HCT116 (cell line): ENCODE measurements at regions not wholly inside any gene's neighbourhood (a gene's known extent, or its start where the extent isn't known, plus 50 kb on each side); places are given as distances from the start of the nearest gene placed in this dataset.

Experiments used
- ATAC-seq: fragments of 200-7000 bp; cut with Tn5 transposase; 2 replicates; pipeline ENCODE4 v1.9.1; 2020; ENCODE audit warnings: mild to moderate bottlenecking, moderate library complexity
- BruUV-seq: library from RNA; stranded (reverse); fragments of 400-500 nt; replicated peaks from 2 replicates; lab custom pipeline; 2021; lab: Mats Ljungman, UMichigan
- CTCF ChIA-PET: fragments of 300-600 bp; sonication (Branson Sonifier 250); formaldehyde crosslinking; loops from one replicate; lab custom pipeline; 2021; ENCODE audit warnings: antibody characterized with exemption; lab: Charles Lee
- POLR2A ChIA-PET: fragments of 300-600, 350-600 bp; sonication (Branson Sonifier 250); formaldehyde crosslinking; loops from one replicate; lab custom pipeline; 2021; ENCODE audit warnings: antibody characterized with exemption; lab: Charles Lee
- RAD21 ChIA-PET, 2 experiments: fragments of 300-600 bp; sonication (Branson Sonifier 250); formaldehyde crosslinking; loops; one replicate each; lab custom pipeline; 2023; ENCODE audit warnings: low total read pairs in 2 of 2; ENCODE audit not compliant: uncharacterized antibody in 2 of 2, unreplicated experiment in 2 of 2, low non-redundant PET in 1 of 2; lab: Charles Lee
- DNase-seq: peaks from one replicate; pipeline ENCODE4 v3.0.0-alpha.2; 2010; ENCODE audit warnings: low read depth, low spot score
- H2AFZ ChIP-seq: fragments of 200-600 bp; shearing (Covaris generic), sonication (generic); 2 replicates; pipeline ENCODE4 v1.6.1; 2017; ENCODE audit warnings: low read depth, mixed run types, mixed read lengths, antibody characterized with exemption, low read length; ENCODE audit not compliant: poor library complexity, severe bottlenecking
- H3K27ac ChIP-seq: 2 replicates; pipeline ENCODE4 v1.5.1; 2012; ENCODE audit warnings: low read depth, low read length
- H3K27me3 ChIP-seq: fragments of 200-600 bp; sonication (generic); 2 replicates; pipeline ENCODE4 v1.6.1; 2016; ENCODE audit warnings: mixed run types, low read length, mixed read lengths; ENCODE audit not compliant: insufficient read depth
- H3K36me3 ChIP-seq, 2 experiments: fragments of 200-500 bp in 1 of 2; fragments of 200-600 bp in 1 of 2; sonication (Bioruptor generic) in 1 of 2; sonication (generic) in 1 of 2; 2 replicates each; pipeline versions ENCODE4 v1.5.1 to v1.6.1; 2014 to 2016; ENCODE audit warnings: low read length in 2 of 2, inconsistent platforms in 1 of 2, mixed read lengths in 1 of 2, mixed run types in 1 of 2; ENCODE audit not compliant: insufficient read depth in 2 of 2, control insufficient read depth in 1 of 2
- H3K4me1 ChIP-seq, 2 experiments: fragments of 200-600 bp in 1 of 2; sonication (generic) in 1 of 2; 2 replicates each; pipeline versions ENCODE4 v1.5.1 to v1.6.1; 2012 to 2017; ENCODE audit warnings: low read length in 2 of 2, inconsistent platforms in 1 of 2, mild to moderate bottlenecking in 1 of 2, mixed read lengths in 1 of 2, mixed run types in 1 of 2, moderate library complexity in 1 of 2; ENCODE audit not compliant: insufficient read depth in 2 of 2, control insufficient read depth in 1 of 2
- H3K4me2 ChIP-seq: fragments of 200-600 bp; sonication (generic); 2 replicates; pipeline ENCODE4 v1.6.1; 2017; ENCODE audit warnings: mixed run types, low read length, mixed read lengths
- H3K4me3 ChIP-seq, 2 experiments: fragments of 200-600 bp in 1 of 2; sonication (generic) in 1 of 2; replicated peaks in 1 of 2; 2 replicates each; pipeline ENCODE4 v1.5.1; 2011 to 2016; ENCODE audit warnings: low read length in 2 of 2, control low read depth in 1 of 2, low read depth in 1 of 2, mild to moderate bottlenecking in 1 of 2, mixed read lengths in 1 of 2, mixed run types in 1 of 2
- H3K79me2 ChIP-seq: fragments of 200-600 bp; sonication (generic); 2 replicates; pipeline ENCODE4 v1.6.1; 2017; ENCODE audit warnings: mild to moderate bottlenecking, mixed run types, low read length, moderate library complexity, mixed read lengths; ENCODE audit not compliant: insufficient read depth
- H3K9ac ChIP-seq: fragments of 200-600 bp; sonication (generic); 2 replicates; pipeline ENCODE4 v1.6.1; 2016; ENCODE audit warnings: low read length, mixed read lengths
- H3K9me2 ChIP-seq: fragments of 200-600 bp; sonication (generic), shearing (Covaris generic); 2 replicates; pipeline ENCODE4 v1.6.1; 2017; ENCODE audit warnings: mixed run types, mild to moderate bottlenecking, moderate library complexity; ENCODE audit not compliant: insufficient read depth
- H3K9me3 ChIP-seq, 2 experiments: fragments of 200-500 bp in 1 of 2; fragments of 200-600 bp in 1 of 2; sonication (Bioruptor generic) in 1 of 2; sonication (generic) in 1 of 2; 2 replicates each; pipeline ENCODE4 v1.6.1; 2014 to 2017; ENCODE audit warnings: low read length in 2 of 2, mixed read lengths in 2 of 2, inconsistent platforms in 1 of 2, low read depth in 1 of 2, mild to moderate bottlenecking in 1 of 2, mixed run types in 1 of 2, moderate library complexity in 1 of 2; ENCODE audit not compliant: control insufficient read depth in 1 of 2, insufficient read depth in 1 of 2
- H4K20me1 ChIP-seq: fragments of 200-600 bp; sonication (generic), shearing (Covaris generic); 2 replicates; pipeline ENCODE4 v1.6.1; 2017; ENCODE audit warnings: mixed run types, mild to moderate bottlenecking, moderate library complexity; ENCODE audit not compliant: insufficient read depth
- CBX3 ChIP-seq: IDR thresholded peaks from 2 replicates; pipeline ENCODE4 v1.6.1; 2012; ENCODE audit warnings: low read depth
- CEBPB ChIP-seq: IDR thresholded peaks from 2 replicates; pipeline ENCODE4 v1.6.1; 2012; ENCODE audit warnings: low read depth
- CTCF ChIP-seq, 3 experiments: fragments of 200-600 bp in 1 of 3; sonication (generic) in 1 of 3; IDR thresholded peaks in 2 of 3; conservative IDR thresholded peaks in 1 of 3; 2 replicates each; pipeline ENCODE4 v1.5.1; 2012 to 2017; ENCODE audit warnings: low read depth in 2 of 3, low read length in 2 of 3, antibody characterized with exemption in 1 of 3, borderline replicate concordance in 1 of 3, control low read depth in 1 of 3, mild to moderate bottlenecking in 1 of 3, mixed read lengths in 1 of 3, mixed run types in 1 of 3, moderate library complexity in 1 of 3; ENCODE audit not compliant: insufficient read depth in 1 of 3
- EGR1 ChIP-seq: IDR thresholded peaks from 2 replicates; pipeline ENCODE4 v1.6.1; 2012; ENCODE audit warnings: low read depth
- ELF1 ChIP-seq: IDR thresholded peaks from 2 replicates; pipeline ENCODE4 v1.6.1; 2012; ENCODE audit warnings: low read depth, borderline replicate concordance
- EZH2 ChIP-seq: fragments of 200-600 bp; sonication (generic); IDR thresholded peaks from 2 replicates; pipeline ENCODE4 v1.6.1; 2017; ENCODE audit warnings: antibody characterized with exemption, mixed run types
- EZH2phosphoT487 ChIP-seq: fragments of 200-600 bp; IDR thresholded peaks from 2 replicates; pipeline ENCODE4 v1.6.1; 2018; ENCODE audit warnings: antibody characterized with exemption, borderline replicate concordance
- FOSL1 ChIP-seq: IDR thresholded peaks from 2 replicates; pipeline ENCODE4 v1.6.1; 2012; ENCODE audit warnings: low read depth
- JUND ChIP-seq: IDR thresholded peaks from 2 replicates; pipeline ENCODE4 v1.6.1; 2012
- MAX ChIP-seq: IDR thresholded peaks from 2 replicates; pipeline ENCODE4 v1.6.1; 2012
- POLR2A ChIP-seq: IDR thresholded peaks from 2 replicates; pipeline ENCODE4 v1.7.0; 2011; ENCODE audit warnings: borderline replicate concordance; ENCODE audit not compliant: insufficient read depth, insufficient read length; ENCODE audit errors: extremely low read depth
- POLR2AphosphoS5 ChIP-seq: IDR thresholded peaks from 2 replicates; pipeline ENCODE4 v1.6.1; 2011; ENCODE audit warnings: mild to moderate bottlenecking, low read depth, low read length, moderate library complexity
- REST ChIP-seq: IDR thresholded peaks from 2 replicates; pipeline ENCODE4 v1.6.1; 2012; ENCODE audit warnings: low read depth
- SP1 ChIP-seq: IDR thresholded peaks from 2 replicates; pipeline ENCODE4 v1.6.1; 2012; ENCODE audit warnings: low read depth
- SRF ChIP-seq: IDR thresholded peaks from 2 replicates; pipeline ENCODE4 v1.6.1; 2012; ENCODE audit warnings: low read depth
- TCF7L2 ChIP-seq: IDR thresholded peaks from 2 replicates; pipeline ENCODE4 v1.7.0; 2011; ENCODE audit warnings: borderline replicate concordance, inconsistent platforms; ENCODE audit not compliant: insufficient read depth, insufficient read length; ENCODE audit errors: extremely low read depth
- YY1 ChIP-seq: IDR thresholded peaks from 2 replicates; pipeline ENCODE4 v1.6.1; 2011; ENCODE audit warnings: low read length, low read depth, moderate library complexity, mild to moderate bottlenecking; ENCODE audit not compliant: insufficient replicate concordance; ENCODE audit errors: extremely low read depth
- ZBTB33 ChIP-seq: IDR thresholded peaks from 2 replicates; pipeline ENCODE4 v1.6.1; 2011; ENCODE audit warnings: mild to moderate bottlenecking, low read length, moderate library complexity; ENCODE audit not compliant: insufficient replicate concordance; ENCODE audit errors: extremely low read depth
- ZNF274 ChIP-seq: fragments of 200-500 bp; sonication (Bioruptor generic); IDR thresholded peaks from 2 replicates; pipeline ENCODE4 v1.6.1; 2014; ENCODE audit warnings: mild to moderate bottlenecking, low read depth, low read length, inconsistent platforms
- intact Hi-C: fragments of 100-400 bp; cut with micrococcal nuclease; formaldehyde crosslinking; loops from 2 replicates; pipeline ENCODE4 v1.10.0; 2022

GRCh38 chr20:43295263-43295662 lies 105.6 kb upstream of the PTPRT start (continued):
- no peak for TF ChIP-seq CTCF (IDR thresholded peaks at IDR 0.05 in 2 of 3, conservative IDR thresholded peaks at IDR 0.05 in 1 of 3; ENCODE audit: borderline replicate concordance in 1 of 3, insufficient read depth in 1 of 3, low read depth in 2 of 3, low read length in 2 of 3)
- TF ChIP-seq POLR2AphosphoS5 = no peak
- no peak for TF ChIP-seq YY1
- TF ChIP-seq MAX = no peak
- no peak for TF ChIP-seq POLR2A
- TF ChIP-seq EZH2 = no peak
- TF ChIP-seq SP1 = no peak
- TF ChIP-seq, all 23 proteins: peak for 0

- DNase-seq (no peak), ATAC-seq (no peak)
- Histone ChIP-seq H3K4me1 (no peaks in the 10 kb centered on the region), H3K27me3 (peaks cover 9% of the 10 kb centered on the region; the same call in 1 of the 2 replicates), H3K79me2 (no peaks in the 10 kb centered on the region), H2AFZ (no peak overlapping the region), H3K4me2 (no peak overlapping the region), H3K9ac (no peak overlapping the region), H3K9me2 (no peaks in the 10 kb centered on the region), H3K36me3 (no peaks in the 10 kb centered on the region), H3K9me3 (no peaks in the 10 kb centered on the region), H3K4me3 (no peak overlapping the region), H4K20me1 (no peaks in the 10 kb centered on the region), H3K27ac (no peak overlapping the region)
- ChIA-PET RAD21 (no interaction called here), CTCF (no interaction called here), POLR2A (no interaction called here)
- intact Hi-C loops = no loop called here
- no TSS peak for BruUV-seq
- no peak for TF ChIP-seq EZH2
- TF ChIP-seq CEBPB = no peak
- no peak for TF ChIP-seq EZH2phosphoT487
- no peak for TF ChIP-seq SRF
- no peak for TF ChIP-seq CBX3
- no peak for TF ChIP-seq ELF1
- TF ChIP-seq ZBTB33 = no peak
- no peak for TF ChIP-seq POLR2AphosphoS5
- TF ChIP-seq POLR2A = no peak
- TF ChIP-seq JUND = no peak
- no peak for TF ChIP-seq REST
- TF ChIP-seq FOSL1 = no peak
- TF ChIP-seq ZNF274 = no peak
- TF ChIP-seq EGR1 = no peak
- no peak for TF ChIP-seq TCF7L2
These were observed 104.3 kb upstream of the PTPRT start for GRCh38 chr20:43294031-43294430.
